ENCODE measurements at regions not wholly inside any gene's neighbourhood (a gene's known extent, or its start where the extent isn't known, plus 50 kb on each side); places are given as distances from the start of the nearest gene placed in this dataset.

DNA sequence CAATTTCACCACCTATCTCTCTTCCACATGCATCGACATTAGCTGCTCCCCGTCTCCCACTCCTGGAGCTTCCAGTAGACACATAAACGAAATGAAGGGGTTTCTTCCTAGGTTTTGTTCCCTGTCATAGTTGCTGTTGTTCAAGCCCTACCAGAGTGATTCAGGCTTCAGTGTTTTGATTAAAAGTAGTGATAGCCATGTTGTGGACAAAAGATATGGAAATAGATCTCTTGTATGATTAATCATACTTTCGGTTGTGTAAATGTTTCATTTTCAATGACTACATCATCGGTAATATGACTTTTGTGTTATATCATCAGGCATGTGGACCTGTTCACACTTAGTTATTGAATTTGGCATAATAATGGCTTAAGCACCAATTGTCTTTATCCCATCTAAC lies 96.5 kb upstream of the KLF3 start:
- DNase-seq, result no peak

DNA sequence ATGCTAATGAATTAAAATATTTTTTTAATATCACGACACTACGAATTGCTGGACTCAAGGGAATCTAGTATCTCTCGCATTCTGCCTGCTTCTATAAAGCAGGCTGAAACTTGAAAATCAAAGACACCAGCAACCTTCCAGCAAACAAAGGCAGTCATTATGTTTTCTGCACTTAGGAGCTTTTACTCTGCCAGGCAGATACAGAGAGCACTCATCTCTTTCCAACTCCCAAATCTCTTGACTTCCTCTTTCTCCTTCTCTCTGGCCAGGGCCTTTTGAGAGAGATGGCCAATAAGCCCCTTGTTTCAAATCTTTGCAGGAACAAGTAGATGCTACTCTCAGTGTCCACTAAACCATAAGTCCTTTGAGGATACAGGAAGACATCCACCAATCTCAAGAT lies 95.2 kb upstream of the KLF3 start:
- no peak for DNase-seq

DNA sequence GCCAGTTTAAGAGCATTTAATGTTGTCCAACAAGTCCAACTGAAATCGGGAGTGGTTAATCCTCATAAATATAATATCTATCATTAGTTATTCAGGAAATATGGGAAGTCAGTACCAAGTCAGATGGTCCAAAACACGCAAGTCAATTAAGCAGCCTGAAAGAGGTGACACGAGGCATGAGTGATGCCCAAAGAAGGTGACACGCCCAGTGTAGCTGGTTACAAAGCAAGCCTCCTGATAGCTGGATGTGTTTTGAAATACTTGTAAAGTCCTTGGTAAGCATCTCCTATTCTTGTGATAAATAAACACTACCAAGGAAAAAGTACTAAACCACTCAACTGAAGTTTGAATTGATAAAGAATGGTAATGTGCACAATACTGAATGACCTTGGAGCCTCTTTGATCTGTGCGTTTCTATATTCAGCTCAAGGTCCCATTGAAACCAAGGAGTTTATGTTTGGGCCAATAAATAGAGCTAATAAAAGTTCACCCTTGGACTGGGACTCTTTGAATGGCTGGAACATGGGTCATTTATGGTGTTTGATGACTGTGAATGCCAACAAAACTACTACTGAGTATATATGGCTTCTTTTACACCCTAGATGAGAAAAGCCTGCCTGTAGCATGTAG lies 93.2 kb upstream of the KLF3 start:
- DNase-seq, result no peak

DNA sequence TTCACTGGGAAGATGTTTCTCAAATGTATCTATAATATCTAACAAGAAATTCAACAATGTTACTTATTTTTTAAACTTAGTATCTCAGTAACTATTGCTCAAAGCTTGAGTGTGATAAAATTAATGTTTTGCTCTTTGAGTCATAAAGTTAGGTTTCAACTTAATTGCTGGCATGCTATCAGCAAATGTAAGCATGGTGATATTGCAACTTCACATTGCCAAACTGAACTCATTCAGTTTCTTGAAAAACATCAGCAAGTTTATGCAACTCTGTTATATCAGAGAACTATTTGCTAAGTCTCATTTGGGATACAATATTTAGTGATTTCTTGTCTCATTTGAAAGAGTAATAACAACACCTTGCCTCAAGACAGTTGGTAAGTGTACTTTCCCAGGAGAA lies 91.2 kb upstream of the KLF3 start:
- DNase-seq, result no peak

DNA sequence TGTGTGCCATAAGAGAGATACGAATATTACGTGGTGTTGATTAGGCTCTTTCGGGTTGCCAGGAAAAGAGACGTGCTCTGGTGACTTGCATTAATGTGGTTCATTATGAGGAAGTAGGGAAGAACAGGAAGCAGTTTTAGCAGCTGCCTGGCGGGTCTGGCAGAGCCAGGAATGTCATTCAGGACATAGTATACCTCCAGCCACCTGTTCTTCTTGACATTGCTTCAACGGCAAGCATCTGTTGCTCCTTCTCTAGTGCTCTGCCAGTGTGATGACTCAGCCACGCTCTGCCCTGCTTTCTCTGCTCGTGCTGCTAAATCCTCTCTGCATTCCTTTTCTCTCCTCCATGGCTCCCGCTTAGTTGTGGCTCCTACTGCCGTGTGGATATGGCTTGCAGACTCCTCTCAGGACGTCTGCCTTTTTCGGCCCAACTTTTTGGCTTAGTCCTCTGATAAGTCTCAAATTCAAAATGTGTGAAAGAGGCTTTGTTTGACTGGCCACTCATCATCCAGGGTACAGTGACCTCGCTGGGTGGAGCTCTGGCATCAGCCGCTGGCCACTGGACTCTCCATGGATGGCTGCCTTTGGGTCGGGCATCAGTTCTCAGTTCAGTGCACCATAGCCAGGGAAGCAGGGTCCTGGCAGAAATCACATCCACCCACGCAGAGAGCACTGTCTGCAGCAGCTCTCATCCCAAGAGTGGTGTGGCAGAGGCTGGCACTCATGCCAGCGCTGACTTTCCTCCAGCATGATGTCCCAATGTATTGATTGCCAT lies 89.3 kb upstream of the KLF3 start:
- no peak for DNase-seq

DNA sequence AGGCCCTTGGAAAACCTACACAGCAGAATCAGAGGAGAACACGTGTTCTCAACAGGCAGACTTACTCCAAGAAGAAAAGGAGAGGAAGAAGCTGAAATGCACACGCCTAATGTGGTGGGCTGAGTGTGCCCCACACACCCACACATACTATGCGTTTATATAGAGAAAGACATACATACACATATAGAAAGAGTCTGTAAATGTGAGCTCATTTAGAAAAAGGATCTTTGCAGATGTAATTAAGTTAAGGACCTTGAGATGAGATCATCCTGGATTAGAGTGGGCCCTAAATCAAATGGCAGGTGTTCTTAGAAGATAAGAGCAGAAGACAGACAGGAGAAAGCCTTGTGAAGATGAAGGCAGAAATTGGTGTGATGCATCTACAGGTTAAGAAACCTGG lies 87.2 kb upstream of the KLF3 start:
- no peak for DNase-seq

DNA sequence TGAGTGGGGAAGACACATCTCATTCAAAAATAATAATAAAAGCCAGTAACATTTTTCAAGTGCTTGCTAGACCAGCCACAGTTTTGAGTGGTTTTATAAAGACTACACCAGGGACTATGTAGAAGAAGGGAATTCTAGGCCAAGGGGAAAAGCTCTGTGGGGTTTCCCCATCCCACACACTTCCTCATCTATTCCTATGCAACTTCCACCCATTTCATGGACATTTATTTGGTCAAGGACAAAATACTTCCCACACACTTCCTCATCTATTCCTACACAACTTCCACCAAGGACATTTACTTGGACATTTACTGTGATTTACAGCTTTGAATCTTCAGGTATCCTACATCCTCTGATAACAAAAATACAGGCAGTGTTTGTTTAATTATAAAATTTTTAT lies 86.5 kb upstream of the KLF3 start:
- DNase-seq, result no peak

DNA sequence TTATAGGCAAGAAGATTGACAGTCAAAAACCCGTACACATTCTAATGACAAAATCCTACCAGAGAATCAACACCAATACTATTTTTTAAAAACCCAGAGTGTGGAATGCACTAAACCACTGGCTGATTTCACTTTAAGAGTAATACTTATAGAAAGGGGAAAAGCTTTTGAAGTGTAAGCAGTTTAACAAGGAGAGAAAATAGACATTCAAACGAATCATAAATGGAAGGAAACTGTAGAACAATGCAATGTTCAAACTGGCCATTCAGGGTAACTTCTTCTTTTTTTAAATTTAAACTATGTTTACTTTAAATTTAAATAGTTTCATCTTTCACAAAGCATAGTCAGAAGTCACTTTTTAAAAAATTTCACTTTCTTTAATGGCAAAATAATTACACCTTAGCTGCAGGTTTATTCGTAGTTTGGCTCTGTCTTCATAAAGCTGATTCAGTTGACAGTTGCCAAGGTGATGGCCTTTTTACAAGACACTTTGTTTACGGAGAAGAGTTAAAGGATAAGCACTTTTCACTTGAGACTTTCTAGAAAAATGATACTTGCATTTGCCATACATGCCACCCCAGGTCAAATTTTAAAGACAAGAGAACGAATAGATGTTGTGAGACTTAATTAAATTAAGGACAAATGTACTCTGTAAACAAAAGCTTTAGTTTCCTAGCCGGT lies 82.4 kb upstream of the KLF3 start:
- DNase-seq, result no peak

DNA sequence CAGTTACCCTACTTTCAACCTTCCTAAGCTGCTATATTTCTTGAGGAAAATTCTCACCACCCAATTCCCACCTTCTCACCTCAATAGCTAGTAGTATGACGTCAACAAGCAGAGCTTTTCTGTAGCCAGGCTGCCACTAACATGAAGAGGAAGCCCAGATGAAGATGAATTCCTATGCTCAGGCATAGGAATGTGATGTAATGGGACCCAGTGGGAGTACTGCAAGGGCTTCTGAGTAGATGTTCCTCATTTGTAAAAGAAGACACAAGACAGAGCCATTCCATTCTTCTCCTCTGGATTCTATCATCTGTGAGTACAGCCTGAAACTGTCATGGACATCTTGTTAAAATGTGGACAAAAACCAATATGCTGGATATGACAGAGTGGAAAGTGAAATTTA lies 81.6 kb upstream of the KLF3 start:
- no peak for DNase-seq

DNA sequence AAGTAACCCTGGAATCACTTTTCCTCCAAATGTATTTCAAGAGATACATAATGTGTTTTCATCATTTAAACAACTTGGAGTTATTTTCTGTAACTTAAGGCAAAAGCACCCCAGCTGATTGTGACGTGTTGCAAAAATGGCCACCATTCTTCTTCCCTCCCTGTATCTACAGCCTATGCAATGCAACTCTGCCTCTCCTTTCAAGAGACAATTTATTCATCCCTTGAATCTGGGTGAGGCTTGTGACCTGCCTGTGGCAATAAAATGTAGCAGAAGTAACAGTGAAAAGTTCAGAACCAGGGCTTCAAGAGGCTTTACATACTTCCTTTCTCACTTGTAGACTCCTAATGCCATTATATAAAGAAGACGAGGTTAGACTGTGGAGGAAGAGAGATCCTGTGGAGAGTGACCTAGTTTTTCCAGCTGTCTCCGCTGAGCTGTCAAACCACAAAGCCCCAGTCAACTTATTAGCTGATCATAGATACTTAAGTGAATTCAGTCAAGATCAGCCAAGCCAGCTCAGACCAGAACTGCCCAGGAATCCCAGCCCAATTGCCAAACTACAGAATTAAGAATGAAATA lies 81.0 kb upstream of the KLF3 start:
- no peak for DNase-seq

DNA sequence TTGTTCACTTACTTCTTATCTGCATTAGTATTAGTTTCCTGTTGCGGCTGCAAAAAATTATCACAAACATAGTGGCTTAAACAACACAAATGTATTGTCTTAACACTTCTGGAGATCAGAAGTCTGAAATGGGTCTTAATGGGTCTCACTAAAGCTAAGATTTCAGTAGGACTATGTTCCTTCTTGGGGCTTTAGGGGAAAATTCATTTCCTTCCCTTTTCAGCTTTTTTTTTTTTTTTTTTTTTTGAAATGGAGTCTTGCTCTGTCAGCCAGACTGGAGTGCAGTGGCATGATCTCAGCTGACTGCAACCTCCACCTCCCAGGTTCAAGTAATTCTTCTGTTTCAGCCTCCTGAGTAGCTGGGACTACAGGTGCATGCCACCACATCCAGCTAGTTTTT lies 78.1 kb upstream of the KLF3 start:
- DNase-seq, result no peak

DNA sequence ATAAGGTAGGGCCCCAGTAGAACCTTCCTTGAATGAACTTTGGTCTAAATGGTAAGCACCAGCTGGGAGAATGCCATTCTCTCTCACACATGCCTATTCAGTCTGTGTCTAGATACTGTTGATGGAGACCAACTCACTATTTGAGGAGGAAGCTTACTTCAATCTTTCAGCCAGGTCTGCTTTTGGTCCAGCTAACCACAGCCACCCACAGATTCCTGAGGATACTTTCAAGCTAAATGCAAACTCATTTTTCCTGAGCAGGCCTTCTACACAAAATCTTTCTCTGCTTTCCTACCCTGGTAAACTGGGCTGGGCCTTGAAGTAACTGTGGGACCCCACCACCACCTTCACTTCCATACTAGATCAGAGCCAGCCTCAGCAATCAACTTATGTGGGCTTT lies 76.9 kb upstream of the KLF3 start:
- DNase-seq, result no peak

DNA sequence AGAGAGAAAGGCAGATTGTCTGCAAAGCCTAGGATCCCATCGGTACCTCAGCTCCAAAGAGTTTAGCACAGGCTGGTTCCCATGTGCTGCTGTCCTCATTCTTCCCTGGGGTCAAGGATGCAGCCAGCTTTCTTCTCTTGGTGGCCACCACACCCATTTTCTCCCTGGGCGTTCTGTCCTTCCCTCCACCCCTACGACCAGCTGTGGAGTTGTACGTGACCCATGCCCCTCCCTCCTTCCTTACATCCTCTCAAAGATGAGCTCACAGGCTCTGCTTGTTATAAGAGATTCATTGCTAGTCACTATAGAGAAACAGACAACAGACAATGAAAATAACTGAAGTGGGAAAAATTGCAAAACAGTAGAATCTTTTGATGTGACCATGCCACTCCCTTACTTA lies 74.0 kb upstream of the KLF3 start:
- no peak for DNase-seq

DNA sequence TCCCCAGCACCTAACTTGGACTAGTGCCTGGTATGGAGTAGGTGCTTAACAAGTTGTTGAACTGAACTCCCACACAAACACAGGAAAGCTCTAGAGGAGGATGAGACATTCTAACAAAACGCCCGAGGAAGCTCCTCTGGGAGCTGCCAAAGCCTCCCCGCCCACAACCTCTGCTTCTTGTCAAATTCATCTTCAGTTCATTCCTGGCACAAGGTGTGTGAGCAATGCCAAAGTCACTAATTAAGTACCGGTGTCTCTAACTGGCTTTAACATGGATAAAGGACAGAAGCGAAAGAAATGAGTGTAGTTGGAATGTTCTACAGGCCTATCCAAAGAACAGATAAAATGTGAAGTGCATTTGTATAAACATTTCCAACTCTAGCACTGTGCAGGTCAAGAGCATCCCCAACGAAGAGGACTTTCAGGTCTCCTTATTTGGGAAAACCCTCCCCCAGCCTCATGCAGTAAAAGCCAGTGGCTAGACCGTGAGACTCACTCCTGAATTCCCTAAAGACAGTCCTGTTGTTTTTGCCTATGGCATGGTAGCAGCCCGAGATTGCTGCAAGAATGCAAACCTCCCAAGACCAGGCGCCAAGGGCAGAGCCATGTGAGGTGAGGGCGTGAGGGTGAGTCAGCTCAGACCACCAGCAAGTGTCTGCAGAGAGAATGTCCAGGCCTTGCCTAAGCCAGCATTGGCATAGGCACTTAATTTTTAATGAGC lies 72.2 kb upstream of the KLF3 start:
- no peak for DNase-seq

DNA sequence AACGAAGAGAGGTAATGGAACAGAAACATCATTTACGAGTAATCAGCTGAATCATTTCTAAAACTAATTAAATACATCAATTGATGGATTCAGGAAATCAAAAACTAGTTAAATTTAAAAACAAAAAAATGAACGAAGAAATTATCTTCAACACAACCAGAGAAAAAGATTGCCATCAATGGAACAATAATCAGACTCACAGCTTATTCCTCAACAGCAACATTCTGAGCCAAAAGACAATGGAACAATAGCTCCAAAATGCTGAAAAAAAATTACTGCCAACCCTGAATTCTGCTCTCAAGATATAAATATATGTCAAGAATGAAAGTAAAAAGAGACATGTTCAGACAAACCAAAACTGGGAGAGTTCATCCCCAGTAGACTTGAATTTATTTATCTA lies 65.5 kb upstream of the KLF3 start:
- no peak for DNase-seq

DNA sequence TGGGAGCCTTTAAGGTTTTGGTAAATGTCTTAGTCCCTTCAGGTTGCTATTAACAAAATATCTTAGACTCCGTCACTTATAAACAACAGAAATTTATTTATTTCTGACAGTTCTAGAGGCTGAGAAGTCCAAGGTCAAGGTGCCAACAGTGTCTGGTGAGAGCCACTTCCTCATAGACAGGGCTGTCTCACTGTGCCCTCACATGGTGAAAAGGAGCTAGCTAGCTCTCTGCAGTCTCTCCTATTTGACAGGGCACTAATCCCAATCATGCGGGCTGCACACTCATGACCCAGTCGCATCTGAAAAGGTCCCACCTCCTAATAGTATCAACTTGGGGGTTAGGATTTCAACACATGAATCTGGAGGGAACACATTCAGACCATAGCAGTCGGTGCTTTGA lies 63.4 kb upstream of the KLF3 start:
- no peak for DNase-seq

DNA sequence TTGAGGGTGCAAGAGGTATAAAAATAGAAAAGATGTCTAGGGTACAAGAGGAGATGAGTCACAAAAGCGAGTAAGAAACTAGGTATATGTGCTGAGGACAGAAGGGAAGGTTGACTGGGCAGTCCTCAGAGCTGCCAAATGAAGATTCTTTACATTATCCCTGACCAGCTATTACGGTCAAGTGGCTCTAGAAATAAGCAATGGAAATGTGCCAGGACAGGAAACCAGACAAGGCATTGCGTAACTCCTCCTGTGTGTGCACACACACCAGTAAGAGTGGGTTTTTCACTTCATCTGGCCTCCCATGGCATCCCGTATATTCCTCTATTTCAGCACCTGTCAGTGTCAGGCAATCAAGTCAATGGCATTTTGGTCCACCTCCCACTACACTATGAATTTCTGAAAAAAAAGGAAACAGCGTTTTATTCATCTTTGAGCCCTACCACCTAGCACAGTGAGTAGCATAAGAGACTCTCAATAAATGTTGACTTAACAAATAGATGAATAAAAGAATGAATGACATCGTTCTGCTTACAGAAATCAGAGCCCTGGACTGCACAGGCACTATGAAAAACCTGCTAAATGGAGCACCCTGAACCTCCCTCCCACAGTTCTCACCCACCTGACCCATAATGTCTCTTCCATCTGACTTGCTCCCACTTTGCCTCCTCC lies 62.6 kb upstream of the KLF3 start:
- no peak for DNase-seq

DNA sequence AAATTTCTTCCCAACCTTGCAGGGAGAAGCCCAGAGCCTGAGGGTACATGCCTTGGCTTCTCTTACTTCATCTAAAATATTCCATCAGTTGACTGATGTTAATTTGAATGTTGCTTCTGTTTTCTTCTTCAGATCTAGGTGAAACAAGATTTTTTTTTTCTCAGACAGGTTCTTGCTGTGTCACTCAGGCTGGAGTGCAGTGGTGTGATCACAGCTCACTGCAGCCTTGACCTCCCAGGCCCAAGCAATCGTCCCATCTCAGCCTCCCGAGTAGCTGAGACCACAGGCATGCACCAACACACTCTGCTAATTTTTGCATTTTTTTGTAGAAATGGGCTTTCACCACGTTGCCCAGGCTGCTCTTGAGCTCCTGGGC lies 62.1 kb upstream of the KLF3 start:
- no peak for DNase-seq

DNA sequence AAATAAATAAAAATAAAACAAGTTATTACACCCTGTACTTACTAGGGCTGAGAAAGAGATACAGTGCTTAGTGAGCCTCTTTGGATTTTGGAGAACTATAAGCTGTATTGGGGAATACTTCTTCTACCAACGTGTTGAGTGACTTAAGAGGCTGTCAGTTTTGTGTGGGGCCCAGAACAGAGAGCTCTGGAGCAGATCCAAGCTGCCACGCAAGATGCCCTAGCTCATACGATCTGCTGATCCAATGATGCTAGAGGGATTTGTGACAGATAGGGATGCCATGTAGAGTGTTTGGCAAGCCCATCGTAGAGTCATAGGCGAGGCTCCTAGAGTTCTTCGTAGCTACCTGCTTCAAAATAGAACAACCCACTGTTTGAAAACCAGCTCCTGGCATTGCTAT lies 60.3 kb upstream of the KLF3 start:
- DNase-seq, result no peak

DNA sequence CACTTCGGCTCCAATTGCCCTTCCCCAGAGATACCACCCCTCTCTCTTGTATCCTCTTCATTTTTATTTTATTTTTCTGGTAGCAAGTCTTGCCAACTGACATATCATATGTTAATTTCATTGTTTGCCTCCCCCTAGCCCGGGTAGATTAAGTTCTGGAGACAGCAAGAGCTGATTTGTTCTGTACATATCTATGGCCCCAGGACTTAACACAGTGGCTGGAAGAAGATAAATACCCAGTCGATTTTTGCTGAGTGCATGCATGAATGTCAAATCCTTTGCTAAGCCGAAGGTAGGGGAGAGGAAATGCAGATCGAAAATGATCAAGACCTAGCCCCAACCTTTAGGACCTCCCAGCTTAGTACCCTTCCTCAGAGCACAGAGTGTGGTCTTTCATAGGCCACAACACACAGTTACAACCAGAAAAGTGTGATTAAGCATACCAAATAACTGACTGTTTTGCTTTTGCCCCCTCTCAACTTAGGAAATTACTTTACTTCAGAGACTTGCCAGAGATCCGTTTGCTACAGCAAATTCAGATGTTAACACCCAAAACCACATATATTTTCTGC lies 58.7 kb upstream of the KLF3 start:
- no peak for DNase-seq

DNA sequence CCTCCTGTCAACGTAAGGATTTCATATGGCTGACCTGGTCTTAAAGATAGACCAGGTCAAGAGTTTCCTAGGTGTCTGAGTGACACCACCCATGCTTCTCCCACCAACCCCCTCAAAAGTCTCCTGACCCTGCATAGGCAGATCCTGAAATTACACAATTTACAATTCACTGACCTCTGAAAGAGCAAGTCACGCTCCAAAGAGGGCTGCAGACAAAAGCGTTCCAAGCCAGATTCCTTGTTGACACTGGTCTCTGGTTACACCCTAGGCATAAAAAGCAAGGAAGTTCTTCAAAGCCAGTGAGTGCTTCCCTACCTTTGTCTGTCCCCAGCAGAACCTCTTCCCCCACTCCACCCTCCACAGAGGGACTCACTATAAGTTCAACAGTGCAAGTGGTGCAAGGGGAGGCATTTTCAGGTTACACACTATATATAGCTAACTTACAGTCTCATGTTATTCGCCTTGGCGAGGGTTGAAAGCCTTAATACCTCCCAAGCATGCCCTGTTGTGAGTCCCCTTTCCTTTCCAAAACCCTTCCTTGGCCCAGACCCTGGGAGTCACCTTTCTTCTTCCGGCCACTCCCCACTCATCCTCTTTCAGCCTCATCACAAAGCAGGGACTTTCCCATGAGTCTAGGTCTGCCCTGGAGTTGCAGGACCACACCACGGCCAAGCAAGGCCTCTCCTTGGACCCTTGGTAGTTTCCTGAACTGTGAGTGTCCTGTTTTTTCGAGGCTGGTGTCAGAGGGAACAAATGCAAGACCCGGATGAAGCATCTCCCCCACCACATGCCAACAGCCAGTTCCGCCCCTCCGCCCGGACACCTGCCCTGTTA lies 58.0 kb upstream of the KLF3 start:
- no peak for DNase-seq

DNA sequence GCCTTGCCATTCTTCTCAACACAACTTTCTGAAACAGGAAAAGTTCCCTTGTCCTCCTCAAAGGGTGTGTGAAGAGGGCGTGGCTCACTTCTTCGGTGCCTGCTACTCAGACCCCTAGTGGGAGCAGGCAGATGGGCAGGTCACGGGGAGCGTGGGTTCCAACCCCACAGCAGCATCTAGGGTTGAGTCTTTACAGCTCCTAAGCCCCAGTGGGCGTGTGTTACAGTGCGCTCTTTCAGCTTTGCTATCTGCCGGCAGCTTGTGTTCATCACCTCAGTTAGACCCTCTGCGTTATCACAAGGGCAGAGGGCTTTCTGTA lies 57.5 kb upstream of the KLF3 start:
- no peak for DNase-seq
